ENCODE measurements at regions not wholly inside any gene's neighbourhood (a gene's known extent, or its start where the extent isn't known, plus 50 kb on each side); places are given as distances from the start of the nearest gene placed in this dataset.

- no peak for ATAC-seq
- DNase-seq (ENCODE audit: low spot score): no peak
Measured at GRCh38 chr13:57437587-57437986, 194.0 kb upstream of the PCDH17 start.

- ATAC-seq (no peak), DNase-seq (ENCODE audit: low spot score) (no peak)
Measured at GRCh38 chr13:57438072-57438471, 193.5 kb upstream of the PCDH17 start.

GRCh38 chr13:57443494-57443893, 188.1 kb upstream of the PCDH17 start:
- no peak for DNase-seq (ENCODE audit: low spot score)
- ATAC-seq: no peak

- no peak for DNase-seq (ENCODE audit: low spot score)
Measured at GRCh38 chr13:57450356-57450755, 181.2 kb upstream of the PCDH17 start.

GRCh38 chr13:57452228-57452627, 179.3 kb upstream of the PCDH17 start:
- DNase-seq (ENCODE audit: low spot score): no peak
- no peak for ATAC-seq

More at GRCh38 chr13:57450356-57450755, 181.2 kb upstream of the PCDH17 start:
- no peak for ATAC-seq

- ATAC-seq (no peak), DNase-seq (ENCODE audit: low spot score) (no peak)
Measured at GRCh38 chr13:57470491-57470890, 161.1 kb upstream of the PCDH17 start.

GRCh38 chr13:57491318-57491717, 140.2 kb upstream of the PCDH17 start:
- DNase-seq (ENCODE audit: low spot score): no peak
- no peak for ATAC-seq

- DNase-seq (ENCODE audit: low spot score) (no peak), ATAC-seq (no peak)
Measured at GRCh38 chr13:57507752-57508463, 123.6 kb upstream of the PCDH17 start.

- ATAC-seq (no peak), DNase-seq (ENCODE audit: low spot score) (no peak)
Measured at GRCh38 chr13:57511603-57512002, 119.9 kb upstream of the PCDH17 start.

- ATAC-seq (no peak), DNase-seq (ENCODE audit: low spot score) (no peak)
Measured at GRCh38 chr13:57527114-57527735, 104.3 kb upstream of the PCDH17 start.

GRCh38 chr13:57531256-57531655, 100.3 kb upstream of the PCDH17 start:
- ATAC-seq (no peak), DNase-seq (ENCODE audit: low spot score) (no peak)

GRCh38 chr13:57546942-57547341, 84.6 kb upstream of the PCDH17 start:
- no peak for ATAC-seq
- DNase-seq (ENCODE audit: low spot score): no peak

GRCh38 chr13:57552437-57552836, 79.1 kb upstream of the PCDH17 start:
- ATAC-seq (no peak), DNase-seq (ENCODE audit: low spot score) (no peak)

GRCh38 chr13:57553932-57554331, 77.6 kb upstream of the PCDH17 start:
- ATAC-seq (no peak), DNase-seq (ENCODE audit: low spot score) (no peak)

GRCh38 chr13:57558051-57558467, 73.5 kb upstream of the PCDH17 start:
- no peak for DNase-seq (ENCODE audit: low spot score)
- ATAC-seq: peak; percentile 89

GRCh38 chr13:57568865-57569264, 62.7 kb upstream of the PCDH17 start:
- DNase-seq (ENCODE audit: low spot score) (no peak), ATAC-seq (peak; percentile 81)

GRCh38 chr13:57569986-57570385, 61.6 kb upstream of the PCDH17 start:
- DNase-seq (ENCODE audit: low spot score): no peak
- ATAC-seq: no peak
